ENCODE measurements at regions not wholly inside any gene's neighbourhood (a gene's known extent, or its start where the extent isn't known, plus 50 kb on each side); places are given as distances from the start of the nearest gene placed in this dataset.
"Not testable (repeated sequence)": the region's sequence is repeated elsewhere in the genome, so short reads cannot be mapped to it uniquely, and the experiment has no call there.

GRCh38 chr1:48084826-48085225 lies 87.6 kb upstream of the TRABD2B start:
- DNase-seq (ENCODE audit: low spot score), result peak; percentile 5

GRCh38 chr1:48082271-48082962 lies 85.2 kb upstream of the TRABD2B start:
- no peak for DNase-seq (ENCODE audit: low spot score)

GRCh38 chr1:48080331-48081255 lies 83.4 kb upstream of the TRABD2B start:
- DNase-seq (ENCODE audit: low spot score), result peak; percentile 2

GRCh38 chr1:48079096-48079495 lies 81.9 kb upstream of the TRABD2B start:
- DNase-seq (ENCODE audit: low spot score), result no peak

GRCh38 chr1:48077795-48078222 lies 80.6 kb upstream of the TRABD2B start:
- no peak for DNase-seq (ENCODE audit: low spot score)

- no peak for DNase-seq (ENCODE audit: low spot score)
Observed at GRCh38 chr1:48076017-48076416, 78.8 kb upstream of the TRABD2B start.

GRCh38 chr1:48073798-48074530 lies 76.8 kb upstream of the TRABD2B start:
- no peak for DNase-seq (ENCODE audit: low spot score)

- DNase-seq (ENCODE audit: low spot score), result no peak
Observed at GRCh38 chr1:48071513-48071912, 74.3 kb upstream of the TRABD2B start.

GRCh38 chr1:48070396-48070750 lies 73.2 kb upstream of the TRABD2B start:
- no peak for DNase-seq (ENCODE audit: low spot score)

GRCh38 chr1:48069662-48070395 lies 72.6 kb upstream of the TRABD2B start:
- peak; percentile 92 for DNase-seq (ENCODE audit: low spot score)

GRCh38 chr1:48068206-48068605 lies 71.0 kb upstream of the TRABD2B start:
- no peak for DNase-seq (ENCODE audit: low spot score)

GRCh38 chr1:48066936-48067335 lies 69.8 kb upstream of the TRABD2B start:
- DNase-seq (ENCODE audit: low spot score), result no peak

GRCh38 chr1:48064693-48065092 lies 67.5 kb upstream of the TRABD2B start:
- not testable (repeated sequence) for DNase-seq (ENCODE audit: low spot score)

GRCh38 chr1:48062353-48062752 lies 65.2 kb upstream of the TRABD2B start:
- DNase-seq (ENCODE audit: low spot score), result no peak

GRCh38 chr1:48061162-48062136 lies 64.3 kb upstream of the TRABD2B start:
- DNase-seq (ENCODE audit: low spot score), result peak; percentile 53

- no peak for DNase-seq (ENCODE audit: low spot score)
Observed at GRCh38 chr1:48059289-48059688, 62.1 kb upstream of the TRABD2B start.

GRCh38 chr1:48058135-48059025 lies 61.2 kb upstream of the TRABD2B start:
- DNase-seq (ENCODE audit: low spot score), result no peak

GRCh38 chr1:48057249-48057648 lies 60.1 kb upstream of the TRABD2B start:
- DNase-seq (ENCODE audit: low spot score), result no peak

- DNase-seq (ENCODE audit: low spot score), result no peak
Observed at GRCh38 chr1:48055876-48056764, 58.9 kb upstream of the TRABD2B start.

All from LoVo (cell line).